Suprapubic skin (tissue), 4 donors: ENCODE measurements at regions not wholly inside any gene's neighbourhood (a gene's known extent, or its start where the extent isn't known, plus 50 kb on each side); places are given as distances from the start of the nearest gene placed in this dataset.

ENCODE experiments used
- DNase-seq, 2 donors: peaks; one replicate each; pipeline ENCODE4 v3.0.0-alpha.2; 2019; ENCODE audit warnings: low spot score in 2 of 2
- H3K27ac ChIP-seq: fragments of 200-600 bp; sonication (generic); one replicate; pipeline ENCODE4 v1.5.1; 2019
- H3K27me3 ChIP-seq: fragments of 200-600 bp; sonication (generic); one replicate; pipeline ENCODE4 v1.5.1; 2019
- H3K36me3 ChIP-seq: fragments of 200-600 bp; sonication (generic); one replicate; pipeline ENCODE4 v1.5.1; 2019
- H3K4me1 ChIP-seq: fragments of 200-600 bp; sonication (generic); one replicate; pipeline ENCODE4 v1.5.1; 2019
- H3K4me3 ChIP-seq: fragments of 200-600 bp; sonication (generic); one replicate; pipeline ENCODE4 v1.5.1; 2019; ENCODE audit warnings: mild to moderate bottlenecking
- H3K9me3 ChIP-seq: fragments of 200-600 bp; sonication (generic); one replicate; pipeline ENCODE4 v1.5.1; 2019
- CTCF ChIP-seq, 2 donors: fragments of 200-600 bp in 1 of 2; fragments of 450-650 bp in 1 of 2; sonication (generic) in 1 of 2; IDR thresholded peaks; one replicate each; pipeline ENCODE4 v1.5.1; 2016 to 2019; ENCODE audit warnings: antibody characterized with exemption in 2 of 2, mild to moderate bottlenecking in 1 of 2, moderate library complexity in 1 of 2
- EP300 ChIP-seq: sonication (generic); formaldehyde crosslinking; IDR thresholded peaks from one replicate; pipeline ENCODE4 v1.6.1; 2017; ENCODE audit warnings: antibody characterized with exemption
- POLR2A ChIP-seq, 2 donors: fragments of 450-650 bp; IDR thresholded peaks; one replicate each; pipeline ENCODE4 v1.6.1; 2017; ENCODE audit warnings: antibody characterized with exemption in 2 of 2, mild to moderate bottlenecking in 2 of 2, moderate library complexity in 2 of 2
- POLR2AphosphoS5 ChIP-seq, 3 donors: sonication (generic); formaldehyde crosslinking; IDR thresholded peaks; one replicate each; pipeline ENCODE4 v1.6.1; 2017; ENCODE audit warnings: antibody characterized with exemption in 3 of 3
- WGBS: methylation state at CpG from one replicate; pipeline ENCODE4 v1.1.5; 2018; 5-methylcytosine and 5-hydroxymethylcytosine counted together

DNA sequence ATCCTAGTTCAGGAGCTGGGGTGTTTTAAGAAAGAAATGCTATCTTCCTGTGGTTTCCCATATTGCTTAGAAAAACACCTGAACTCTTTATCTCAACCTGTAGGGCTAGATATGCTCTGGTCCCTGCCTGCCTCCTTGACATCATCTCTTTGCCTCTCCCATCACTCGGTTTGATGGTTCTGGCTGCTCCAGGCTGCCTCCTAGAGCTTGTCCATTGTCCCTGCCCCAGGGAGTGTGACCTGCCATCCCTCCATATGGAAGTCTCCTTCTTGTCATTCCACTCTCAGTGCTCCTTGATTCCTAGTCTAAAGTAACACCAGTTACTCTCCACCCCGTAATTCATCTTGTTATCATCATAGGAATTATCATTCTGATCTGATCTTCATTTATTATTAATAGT, 369.0 kb upstream of the EEF2KMT start:
- no peak for DNase-seq
- no peak overlapping the region for H3K4me3 ChIP-seq
- 48% methylated on average over 2 of the region's 2 CpGs for WGBS

GRCh38 chr16:5465714-5466113, 368.1 kb upstream of the EEF2KMT start:
- Histone ChIP-seq H3K4me3 (no peak overlapping the region), H3K27me3 (peaks cover under 1% of the 10 kb centered on the region), H3K36me3 (no peaks in the 10 kb centered on the region), H3K27ac (no peak overlapping the region), H3K9me3 (no peaks in the 10 kb centered on the region), H3K4me1 (no peaks in the 10 kb centered on the region)
- 75% methylated on average over 2 of the region's 6 CpGs for WGBS
- TF ChIP-seq POLR2A (IDR thresholded peaks at IDR 0.05): no peak
- no peak for DNase-seq

More for the DNA sequence above, 369.0 kb upstream of the EEF2KMT start:
- Histone ChIP-seq H3K4me1 (no peaks in the 10 kb centered on the region), H3K27me3 (peaks cover 5% of the 10 kb centered on the region), H3K36me3 (no peaks in the 10 kb centered on the region), H3K27ac (no peak overlapping the region), H3K9me3 (no peaks in the 10 kb centered on the region)
- no peak for TF ChIP-seq POLR2A (IDR thresholded peaks at IDR 0.05)
- TF ChIP-seq CTCF (IDR thresholded peaks at IDR 0.05): no peak
- no peak for TF ChIP-seq EP300
- no peak for TF ChIP-seq POLR2AphosphoS5 (IDR thresholded peaks at IDR 0.05)

DNA sequence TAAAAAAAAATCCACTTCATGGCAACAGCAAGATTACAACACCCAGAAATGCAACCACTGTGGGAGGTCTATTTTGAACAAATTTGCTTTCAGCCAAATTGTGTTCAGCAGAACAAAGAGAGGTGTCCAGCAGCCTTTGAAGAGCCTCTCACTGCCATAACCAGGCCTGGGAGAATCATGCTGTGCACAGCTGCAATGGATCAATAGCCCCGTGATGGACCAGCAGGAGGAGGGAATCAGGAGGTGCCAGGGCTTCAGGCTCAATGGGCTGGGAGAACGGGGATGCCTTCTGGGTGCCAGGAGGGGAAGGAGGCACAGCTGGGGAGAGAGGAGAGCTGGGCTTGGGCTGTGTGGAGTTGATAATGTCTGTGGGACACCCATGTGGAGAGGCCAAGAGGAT, 366.2 kb upstream of the EEF2KMT start:
- no peak overlapping the region for H3K4me3 ChIP-seq
- no peak overlapping the region for H3K27ac ChIP-seq
- no peaks in the 10 kb centered on the region for H3K9me3 ChIP-seq
- no peak for DNase-seq
- H3K4me1 ChIP-seq: no peaks in the 10 kb centered on the region
- H3K36me3 ChIP-seq: no peaks in the 10 kb centered on the region
- no peak for TF ChIP-seq POLR2A (IDR thresholded peaks at IDR 0.05)
- TF ChIP-seq POLR2AphosphoS5 (IDR thresholded peaks at IDR 0.05): no peak
- TF ChIP-seq EP300: no peak
- TF ChIP-seq CTCF (IDR thresholded peaks at IDR 0.05): no peak
- H3K27me3 ChIP-seq: no peaks in the 10 kb centered on the region
- WGBS: 43% methylated on average over 2 of the region's 2 CpGs

GRCh38 chr16:5461574-5461973, 364.0 kb upstream of the EEF2KMT start:
- H3K36me3 ChIP-seq: no peaks in the 10 kb centered on the region
- WGBS: 32% methylated on average over 2 of the region's 2 CpGs
- no peaks in the 10 kb centered on the region for H3K27me3 ChIP-seq
- no peaks in the 10 kb centered on the region for H3K9me3 ChIP-seq
- no peaks in the 10 kb centered on the region for H3K4me1 ChIP-seq
- no peak overlapping the region for H3K27ac ChIP-seq
- TF ChIP-seq POLR2A (IDR thresholded peaks at IDR 0.05): no peak
- no peak for TF ChIP-seq POLR2AphosphoS5 (IDR thresholded peaks at IDR 0.05)
- TF ChIP-seq CTCF (IDR thresholded peaks at IDR 0.05): no peak
- TF ChIP-seq EP300: no peak
- H3K4me3 ChIP-seq: no peak overlapping the region
- DNase-seq: no peak

DNA sequence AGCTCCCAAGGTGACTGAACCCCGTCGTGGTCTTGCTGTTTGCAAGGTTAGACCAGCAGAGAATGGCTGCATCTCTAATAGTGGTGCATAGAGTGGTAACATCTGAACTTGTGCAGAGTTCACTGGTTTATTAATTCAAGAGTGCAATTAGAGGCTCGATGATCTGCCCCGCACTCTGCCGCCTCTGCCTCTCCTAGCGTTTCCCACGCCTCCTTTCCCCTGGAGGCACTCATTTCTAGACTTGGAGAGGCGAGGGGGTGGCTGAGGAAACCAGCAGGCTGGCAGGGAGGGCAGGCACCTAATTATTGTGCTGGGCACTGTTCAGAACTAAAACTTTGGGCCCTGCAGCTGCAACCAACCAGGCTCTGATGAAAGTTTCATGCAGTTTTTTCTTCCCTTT, 363.5 kb upstream of the EEF2KMT start:
- H3K4me3 ChIP-seq: no peak overlapping the region
- no peak for TF ChIP-seq POLR2AphosphoS5 (IDR thresholded peaks at IDR 0.05)
- TF ChIP-seq POLR2A (IDR thresholded peaks at IDR 0.05): no peak
- no peak for TF ChIP-seq CTCF (IDR thresholded peaks at IDR 0.05)
- no peak for TF ChIP-seq EP300
- H3K4me1 ChIP-seq: no peaks in the 10 kb centered on the region
- H3K27me3 ChIP-seq: no peaks in the 10 kb centered on the region
- H3K36me3 ChIP-seq: no peaks in the 10 kb centered on the region
- 44% methylated on average over 8 of the region's 8 CpGs for WGBS
- H3K9me3 ChIP-seq: no peaks in the 10 kb centered on the region
- no peak overlapping the region for H3K27ac ChIP-seq
- DNase-seq: no peak

DNA sequence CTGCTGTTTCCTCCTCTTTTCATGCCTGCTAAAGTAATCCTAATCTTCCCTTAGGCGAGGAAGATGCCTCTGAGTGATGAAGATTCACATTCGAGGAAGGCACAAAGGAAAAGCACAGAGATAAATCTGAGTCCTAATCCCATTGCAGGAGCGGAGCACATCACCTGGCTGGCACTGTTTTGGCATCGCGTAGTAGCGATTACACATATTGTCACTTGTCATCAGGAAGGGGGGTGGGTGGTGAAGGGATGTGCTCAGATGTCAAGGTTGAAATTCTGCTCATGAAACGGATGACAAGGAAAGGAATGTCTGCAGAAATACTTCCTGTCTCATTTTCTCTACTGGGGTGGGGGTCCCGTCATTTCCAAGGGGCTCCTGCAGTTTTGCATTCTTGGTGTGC, 363.1 kb upstream of the EEF2KMT start:
- no peak overlapping the region for H3K27ac ChIP-seq
- H3K9me3 ChIP-seq: no peaks in the 10 kb centered on the region
- no peak for DNase-seq
- 41% methylated on average over 8 of the region's 8 CpGs for WGBS
- H3K4me3 ChIP-seq: no peak overlapping the region
- no peaks in the 10 kb centered on the region for H3K36me3 ChIP-seq
- H3K27me3 ChIP-seq: no peaks in the 10 kb centered on the region
- H3K4me1 ChIP-seq: no peaks in the 10 kb centered on the region
- TF ChIP-seq POLR2AphosphoS5 (IDR thresholded peaks at IDR 0.05) (no peak), CTCF (IDR thresholded peaks at IDR 0.05) (no peak), EP300 (no peak), POLR2A (IDR thresholded peaks at IDR 0.05) (no peak)
